HepG2 (cell line): ENCODE measurements at regions not wholly inside any gene's neighbourhood (a gene's known extent, or its start where the extent isn't known, plus 50 kb on each side); places are given as distances from the start of the nearest gene placed in this dataset.

ENCODE experiments used
- ATAC-seq: fragments of 200-7000 bp; cut with Tn5 transposase; 3 replicates; pipeline ENCODE4 v1.9.1; 2020; ENCODE audit warnings: mild to moderate bottlenecking, moderate library complexity
- BruUV-seq: library from RNA; stranded (reverse); fragments of 400-500 nt; replicated peaks from 2 replicates; lab custom pipeline; 2021; lab: Mats Ljungman, UMichigan
- CTCF ChIA-PET: fragments of 300-600 bp; formaldehyde crosslinking; extraction: SDS; loops from one replicate; lab custom pipeline; 2021; ENCODE audit warnings: low total read pairs, inconsistent platforms, low intra/inter-chr PET ratio; lab: Yijun Ruan, JAX
- POLR2A ChIA-PET: fragments of 350-600 bp; sonication (Branson Sonifier 250); formaldehyde crosslinking; loops from one replicate; lab custom pipeline; 2020; ENCODE audit warnings: antibody characterized with exemption, inconsistent platforms; lab: Yijun Ruan, JAX
- DNase-seq: peaks from one replicate; pipeline ENCODE4 v3.0.0-alpha.2; 2015; ENCODE audit warnings: low spot score
- FAIRE-seq: peaks from 3 replicates; lab custom pipeline; 2011; peaks lifted over from hg19 to GRCh38; lab: Jason Lieb, UNC
- H2AFZ ChIP-seq: one replicate; pipeline ENCODE4 v1.6.1; 2011; ENCODE audit warnings: low read length, inconsistent platforms
- H3K27ac ChIP-seq: fragments of 300-600 bp; 3 replicates; pipeline ENCODE4 v1.8.0; 2011; ENCODE audit warnings: mixed run types, mild to moderate bottlenecking, mixed read lengths, low read length, inconsistent platforms; ENCODE audit not compliant: insufficient read depth; ENCODE audit errors: extremely low read length
- H3K27me3 ChIP-seq, 2 experiments: fragments of 200-600 bp in 1 of 2; 2 replicates in 1 of 2; 3 replicates in 1 of 2; pipeline versions ENCODE4 v1.6.0 to v1.8.0; 2011; ENCODE audit warnings: low read length in 2 of 2, mild to moderate bottlenecking in 2 of 2, moderate library complexity in 2 of 2, inconsistent platforms in 1 of 2; ENCODE audit not compliant: insufficient read depth in 2 of 2, control insufficient read depth in 1 of 2
- H3K36me3 ChIP-seq, 2 experiments: fragments of 200-600 bp in 1 of 2; replicated peaks in 1 of 2; 2 replicates in 1 of 2; 3 replicates in 1 of 2; pipeline versions ENCODE4 v1.5.1 to v1.8.0; 2011; ENCODE audit warnings: low read length in 2 of 2, inconsistent platforms in 1 of 2; ENCODE audit not compliant: insufficient read depth in 2 of 2, control insufficient read depth in 1 of 2
- H3K4me1 ChIP-seq: 2 replicates; pipeline ENCODE4 v1.5.1; 2012; ENCODE audit warnings: low read length, inconsistent platforms; ENCODE audit not compliant: insufficient read depth
- H3K4me2 ChIP-seq: 2 replicates; pipeline ENCODE4 v1.6.0; 2011; ENCODE audit warnings: low read depth, low read length, inconsistent platforms
- H3K4me3 ChIP-seq, 3 experiments: fragments of 200-600 bp in 1 of 3; sonication (generic), shearing (Covaris generic) in 1 of 3; replicated peaks in 1 of 3; 2 replicates each; pipeline ENCODE4 v1.5.1; 2011 to 2016; ENCODE audit warnings: low read length in 3 of 3, inconsistent platforms in 2 of 3, low read depth in 2 of 3, mild to moderate bottlenecking in 2 of 3, control low read depth in 1 of 3, mixed read lengths in 1 of 3; ENCODE audit not compliant: insufficient read depth in 1 of 3
- H3K79me2 ChIP-seq: one replicate; pipeline ENCODE4 v1.6.1; 2011; ENCODE audit warnings: low read length, inconsistent platforms; ENCODE audit not compliant: insufficient read depth
- H3K9ac ChIP-seq: 2 replicates; pipeline ENCODE4 v1.6.0; 2011; ENCODE audit warnings: mild to moderate bottlenecking, low read depth, low read length, inconsistent platforms; ENCODE audit not compliant: insufficient read depth
- H3K9me3 ChIP-seq: 2 replicates; pipeline ENCODE4 v1.5.1; 2012; ENCODE audit warnings: mild to moderate bottlenecking, low read length
- H4K20me1 ChIP-seq: 2 replicates; pipeline ENCODE4 v1.6.0; 2011; ENCODE audit warnings: inconsistent platforms, mild to moderate bottlenecking, low read length, moderate library complexity; ENCODE audit not compliant: insufficient read depth
- ATF7 ChIP-seq, 2 experiments: fragments of 450-650 bp in 1 of 2; sonication (generic) in 1 of 2; formaldehyde crosslinking in 1 of 2; IDR thresholded peaks; 2 replicates each; pipeline versions ENCODE4 v1.4.0 to v1.6.1; 2016 to 2020; ENCODE audit warnings: antibody characterized with exemption in 1 of 2, mild to moderate bottlenecking in 1 of 2, missing genetic modification reagents in 1 of 2
- CENPBD1 ChIP-seq: sonication (generic); formaldehyde crosslinking; IDR thresholded peaks from 2 replicates; pipeline ENCODE4 v1.8.0; 2022; ENCODE audit warnings: missing genetic modification reagents, low read depth, mild to moderate bottlenecking, borderline replicate concordance
- MAFG ChIP-seq: sonication (generic); formaldehyde crosslinking; IDR thresholded peaks from 2 replicates; pipeline ENCODE4 v1.5.1; 2020; ENCODE audit warnings: mild to moderate bottlenecking, missing genetic modification reagents
- PHF5A ChIP-seq: IDR thresholded peaks from one replicate; pipeline ENCODE4 v1.6.1; 2018; ENCODE audit warnings: low read depth, missing genetic modification reagents; ENCODE audit not compliant: unreplicated experiment
- SRSF9 ChIP-seq: fragments of 200-400 bp; formaldehyde crosslinking; IDR thresholded peaks from 2 replicates; pipeline ENCODE4 v1.6.1; 2018; ENCODE audit warnings: borderline replicate concordance, mild to moderate bottlenecking, low read depth, low read length; ENCODE audit not compliant: insufficient read depth, poor library complexity, severe bottlenecking
- SUZ12 ChIP-seq: fragments of 150-350 bp; IDR thresholded peaks from 2 replicates; pipeline ENCODE4 v1.6.1; 2014; ENCODE audit warnings: low read depth, low read length
- THAP11 ChIP-seq: IDR thresholded peaks from 2 replicates; pipeline ENCODE4 v1.6.1; 2016; ENCODE audit warnings: missing biosample characterization, missing genetic modification reagents
- THRA ChIP-seq: sonication (generic); formaldehyde crosslinking; IDR thresholded peaks from 2 replicates; pipeline ENCODE4 v1.4.0; 2020; ENCODE audit warnings: missing genetic modification reagents, borderline replicate concordance
- ZFP91 ChIP-seq: sonication (generic); formaldehyde crosslinking; IDR thresholded peaks from 2 replicates; pipeline ENCODE4 v1.9.0; 2022; ENCODE audit warnings: missing genetic modification reagents, mild to moderate bottlenecking, borderline replicate concordance
- ZNF598 ChIP-seq: sonication (generic); formaldehyde crosslinking; IDR thresholded peaks from 2 replicates; pipeline ENCODE4 v1.5.1; 2020; ENCODE audit warnings: mild to moderate bottlenecking, missing genetic modification reagents, borderline replicate concordance
- ZXDC ChIP-seq: sonication (generic); formaldehyde crosslinking; IDR thresholded peaks from 2 replicates; pipeline ENCODE4 v1.5.0; 2020; ENCODE audit warnings: mild to moderate bottlenecking, missing genetic modification reagents
- WGBS: methylation state at CpG from one replicate; pipeline ENCODE4 v1.1.6; 2017; ENCODE audit warnings: low lambda C conversion rate; 5-methylcytosine and 5-hydroxymethylcytosine counted together
- in situ Hi-C: cut with HindIII; loops from 2 replicates; pipeline ENCODE4 v1.10.0; 2017; ENCODE audit warnings: low pct_unique_long_range_greater_than_20kb; ENCODE audit not compliant: extremely low pct_ligation_motif_present
- intact Hi-C: fragments of 100-400 bp; cut with micrococcal nuclease; formaldehyde crosslinking; loops from one replicate; pipeline ENCODE4 v1.10.0; 2022; ENCODE audit not compliant: unreplicated experiment

GRCh38 chr13:111897846-111898215, 169.1 kb upstream of the SOX1 start (continued):
- TF ChIP-seq THAP11 (CRISPR knock-in tag) = no peak

GRCh38 chr13:111898956-111899713, 167.8 kb upstream of the SOX1 start:
- Histone ChIP-seq H3K4me3 (no peak overlapping the region), H3K79me2 (no peaks in the 10 kb centered on the region), H3K4me2 (no peak overlapping the region), H3K9ac (no peak overlapping the region), H2AFZ (no peak overlapping the region), H3K36me3 (no peaks in the 10 kb centered on the region), H3K4me1 (no peaks in the 10 kb centered on the region), H3K27ac (no peak overlapping the region), H3K27me3 (peaks cover 2 to 66% of the 10 kb centered on the region in 2 experiments; a peak in 4 of 5 replicates), H4K20me1 (no peaks in the 10 kb centered on the region), H3K9me3 (no peaks in the 10 kb centered on the region)
- ChIA-PET CTCF (no interaction called here), POLR2A (no interaction called here)
- 29% methylated on average over 13 of the region's 35 CpGs for WGBS
- in situ Hi-C loops = no loop called here
- FAIRE-seq = no peak
- intact Hi-C loops = no loop called here
- no TSS peak for BruUV-seq
- ATAC-seq = no peak
- DNase-seq = no peak
- no peak for TF ChIP-seq THRA (CRISPR knock-in tag)
- TF ChIP-seq ZNF598 (CRISPR knock-in tag) = no peak
- TF ChIP-seq SUZ12 = no peak
- no peak for TF ChIP-seq ZXDC (CRISPR knock-in tag)
- no peak for TF ChIP-seq MAFG (CRISPR knock-in tag)
- TF ChIP-seq SRSF9 = no peak
- no peak for TF ChIP-seq CENPBD1 (CRISPR knock-in tag)
- no peak for TF ChIP-seq PHF5A (CRISPR knock-in tag)
- TF ChIP-seq ATF7 (IDR thresholded peaks at IDR 0.05) = no peak
- TF ChIP-seq ATF7 (CRISPR knock-in tag; IDR thresholded peaks at IDR 0.05) = no peak
- TF ChIP-seq ZFP91 (CRISPR knock-in tag) = no peak
